HG02970 (cell line): ENCODE measurements at regions not wholly inside any gene's neighbourhood (a gene's known extent, or its start where the extent isn't known, plus 50 kb on each side); places are given as distances from the start of the nearest gene placed in this dataset.

ENCODE experiments used
- ATAC-seq: cut with Tn5 transposase; IDR thresholded peaks from one replicate; pipeline ENCODE4 v1.9.1; 2021; ENCODE audit warnings: mild to moderate bottlenecking, moderate library complexity, moderate number of reproducible peaks; ENCODE audit not compliant: unreplicated experiment, low FRiP score

GRCh38 chr6:9103876-9104521, 668.7 kb upstream of the SLC35B3 start:
- ATAC-seq, result no peak

- ATAC-seq, result no peak
These were observed 666.6 kb upstream of the SLC35B3 start for GRCh38 chr6:9101920-9102319.

DNA sequence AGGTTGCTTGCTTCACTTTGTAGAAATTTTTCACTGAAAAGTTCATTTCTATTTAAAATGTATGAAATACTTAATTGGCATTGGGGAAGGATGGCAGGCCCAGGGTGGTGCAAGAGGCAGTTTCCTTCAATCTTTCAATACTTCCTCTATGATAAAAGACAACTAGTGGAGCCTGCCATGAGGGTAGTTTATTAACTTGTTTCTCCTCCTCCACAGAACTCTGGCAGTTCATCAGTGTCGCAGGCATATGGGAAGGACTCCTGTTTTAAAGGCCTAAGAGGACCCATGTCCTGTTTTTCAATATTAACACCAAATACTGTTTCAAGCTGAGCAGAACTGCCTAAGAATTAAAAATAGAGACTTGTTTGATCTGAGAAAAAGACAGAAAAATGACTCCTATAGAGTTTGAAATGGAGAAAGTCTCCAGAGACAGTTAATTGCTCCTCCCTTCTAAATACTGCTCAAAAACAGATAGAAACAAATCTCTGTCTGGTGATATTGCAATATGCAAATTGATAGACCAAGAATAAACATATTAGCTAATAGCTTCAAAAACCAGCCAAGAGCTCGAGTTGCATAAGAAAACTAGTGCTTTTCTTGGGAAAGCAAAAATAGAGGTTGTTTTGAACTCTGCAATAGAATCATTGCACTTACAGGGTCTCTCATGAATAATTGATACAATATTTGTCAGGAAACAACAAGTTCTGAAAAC, 665.7 kb upstream of the SLC35B3 start:
- ATAC-seq, result no peak

GRCh38 chr6:9095729-9096128, 660.4 kb upstream of the SLC35B3 start:
- ATAC-seq, result no peak

GRCh38 chr6:9095137-9095536, 659.8 kb upstream of the SLC35B3 start:
- ATAC-seq, result no peak

- ATAC-seq, result no peak
These were observed 654.4 kb upstream of the SLC35B3 start for GRCh38 chr6:9089724-9090123.

GRCh38 chr6:9087470-9087869, 652.1 kb upstream of the SLC35B3 start:
- ATAC-seq, result no peak

DNA sequence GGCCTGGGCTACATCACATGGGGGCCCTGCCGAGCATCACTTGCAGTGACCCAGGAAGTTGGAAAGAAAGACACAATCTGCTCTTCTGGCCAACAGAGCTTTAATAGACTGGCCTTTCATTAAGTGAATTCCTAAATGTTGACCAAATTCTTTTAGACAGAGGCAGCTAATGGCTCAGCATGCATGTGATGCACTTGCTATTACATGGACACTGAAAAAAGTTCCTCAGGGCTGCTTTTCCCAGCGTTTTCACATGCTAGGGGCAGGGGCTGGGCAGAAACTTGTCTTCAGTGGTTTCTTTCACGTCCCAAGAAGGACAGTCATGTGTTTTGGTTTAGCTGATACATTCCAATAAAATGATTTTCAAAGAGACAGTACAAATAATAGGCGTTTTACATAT, 651.0 kb upstream of the SLC35B3 start:
- no peak for ATAC-seq

DNA sequence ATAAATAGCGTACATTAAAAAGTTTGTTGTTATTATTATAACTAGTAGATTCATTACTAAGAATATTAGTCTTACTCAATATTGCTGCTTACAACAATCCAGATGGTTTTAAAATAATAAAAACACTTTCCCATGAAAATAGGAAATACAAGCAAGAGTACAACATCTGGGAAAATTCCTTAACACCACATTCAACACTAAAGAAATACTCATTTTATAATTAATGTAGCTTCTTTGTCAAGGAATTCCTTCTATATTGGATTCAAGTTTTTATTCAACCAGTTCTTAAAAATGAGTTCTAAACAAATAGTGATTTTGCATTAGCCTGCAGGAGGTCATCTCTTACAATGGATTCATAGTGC, 650.3 kb upstream of the SLC35B3 start:
- ATAC-seq, result no peak

DNA sequence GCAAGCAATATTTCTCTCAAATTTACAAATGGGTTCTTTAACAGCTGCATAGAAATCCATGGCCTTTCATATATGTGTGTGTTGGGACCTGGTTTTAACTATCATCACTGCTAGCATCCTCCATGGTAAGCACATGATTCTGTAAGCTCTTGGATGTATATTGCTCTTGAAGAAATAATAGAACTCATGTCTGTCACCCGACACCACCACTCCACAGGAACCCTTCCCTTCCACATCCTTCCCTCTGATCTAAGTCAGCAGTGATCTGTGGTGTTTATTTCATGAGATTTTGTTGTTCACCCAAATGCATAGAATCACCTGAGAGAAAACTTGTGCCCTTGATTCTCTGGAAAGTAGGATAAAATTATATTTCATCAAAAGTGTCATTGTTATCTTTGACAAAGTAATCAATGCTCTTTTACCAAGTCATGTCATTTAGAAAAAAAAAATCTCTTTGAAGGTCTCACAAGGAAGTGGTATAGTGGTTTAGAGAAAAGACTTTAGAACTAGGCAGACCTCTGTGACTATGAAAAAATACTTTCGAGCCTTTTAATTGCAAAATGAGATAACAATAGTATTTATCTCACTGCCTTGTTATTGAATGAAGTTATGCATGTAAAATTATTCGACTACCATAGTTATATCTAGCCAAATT, 649.8 kb upstream of the SLC35B3 start:
- ATAC-seq, result no peak

DNA sequence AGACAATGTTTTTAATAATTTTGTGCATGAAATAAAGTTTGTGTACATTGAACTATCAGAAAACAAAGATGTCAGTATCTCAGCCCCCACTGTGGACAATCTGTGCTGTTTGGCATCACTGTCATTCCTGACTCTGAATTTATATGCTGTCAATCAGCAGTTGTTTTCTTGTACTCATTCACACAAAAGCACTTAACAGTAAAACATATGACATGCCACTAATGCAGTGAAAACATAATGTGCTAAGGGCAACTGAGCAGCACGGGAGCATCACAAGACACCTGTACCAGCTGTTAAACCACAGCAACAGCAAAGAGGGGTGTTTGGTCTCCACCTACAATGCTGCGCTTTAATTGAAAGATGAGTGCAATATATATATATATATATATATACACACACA, 647.8 kb upstream of the SLC35B3 start:
- ATAC-seq, result no peak

DNA sequence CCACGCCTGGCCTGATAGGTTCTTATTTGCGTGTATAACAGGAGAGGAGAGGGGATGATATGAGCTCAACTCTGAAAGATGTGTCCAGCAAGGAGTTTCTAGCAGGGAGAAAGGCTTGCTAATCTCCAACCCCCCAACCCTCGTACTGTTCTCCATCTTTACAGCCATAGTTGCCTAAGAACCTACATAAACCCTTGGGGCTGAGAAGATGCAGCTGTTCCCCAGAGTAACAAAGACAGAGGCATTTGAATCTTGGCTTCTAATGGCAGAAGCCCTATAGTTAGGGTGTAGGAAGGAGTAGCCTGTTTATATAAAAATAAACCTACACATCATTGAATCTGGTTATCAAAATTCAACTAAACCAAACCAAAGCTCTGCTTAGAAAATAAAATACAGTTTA, 631.4 kb upstream of the SLC35B3 start:
- ATAC-seq, result no peak

GRCh38 chr6:9064156-9064555, 628.8 kb upstream of the SLC35B3 start:
- ATAC-seq, result no peak

DNA sequence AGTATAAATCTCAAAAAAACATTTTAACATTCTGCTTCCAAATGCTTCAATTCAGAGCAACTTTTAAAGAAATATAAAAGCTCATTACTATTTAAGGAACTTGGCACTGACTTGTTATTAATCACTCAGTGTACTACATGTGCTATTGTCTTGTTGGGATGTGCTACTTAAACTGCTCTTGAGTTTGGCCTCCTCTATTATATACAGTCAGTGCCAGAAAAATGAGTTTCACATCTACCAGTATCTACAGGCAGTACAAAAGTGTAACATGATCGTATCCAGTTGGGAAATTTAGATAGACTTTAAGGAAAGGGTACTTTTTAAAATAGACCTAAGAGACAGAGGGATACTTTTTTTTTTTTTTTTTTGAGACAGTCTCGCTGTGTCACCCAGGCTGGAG, 627.3 kb upstream of the SLC35B3 start:
- ATAC-seq, result no peak

GRCh38 chr6:9057937-9058336, 622.6 kb upstream of the SLC35B3 start:
- no peak for ATAC-seq

DNA sequence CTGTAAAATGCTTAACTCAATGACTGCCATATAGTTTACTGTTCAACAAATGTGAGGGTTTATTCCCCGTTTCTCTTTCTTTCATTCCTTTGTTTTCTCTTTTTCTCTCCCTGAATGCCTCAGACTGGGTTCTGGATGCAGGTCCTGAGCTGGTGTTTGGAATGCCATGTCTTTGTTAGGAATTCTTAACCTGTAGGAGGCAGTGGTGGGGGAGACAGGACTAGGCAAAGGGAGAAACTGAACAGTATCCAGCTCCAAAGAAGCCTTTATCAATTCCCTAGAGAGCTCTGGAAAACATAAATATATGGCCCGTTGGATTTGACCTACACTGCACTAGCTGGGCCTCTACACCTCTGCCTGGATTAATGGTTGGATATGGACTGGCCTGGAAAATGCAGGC, 621.2 kb upstream of the SLC35B3 start:
- ATAC-seq, result no peak

DNA sequence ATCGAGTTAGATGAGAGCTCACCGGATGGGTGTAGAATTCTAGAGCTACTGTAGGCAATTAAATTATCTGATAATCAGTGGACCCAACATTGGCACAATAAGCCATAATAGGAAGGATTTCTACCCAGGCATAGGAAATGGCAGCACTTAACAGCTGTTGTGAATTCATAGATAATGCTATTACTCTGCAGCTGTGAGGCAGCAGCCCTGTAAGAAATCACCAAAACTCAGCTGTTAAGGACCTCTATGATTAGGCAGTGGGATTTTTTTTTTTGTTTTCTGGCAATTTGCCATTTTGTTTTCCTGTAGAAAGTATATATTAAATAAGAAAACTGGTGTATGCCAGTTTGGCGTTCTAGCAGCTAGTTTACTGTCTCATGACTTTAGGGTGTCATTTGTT, 609.1 kb upstream of the SLC35B3 start:
- no peak for ATAC-seq

GRCh38 chr6:9040718-9041117, 605.4 kb upstream of the SLC35B3 start:
- no peak for ATAC-seq

DNA sequence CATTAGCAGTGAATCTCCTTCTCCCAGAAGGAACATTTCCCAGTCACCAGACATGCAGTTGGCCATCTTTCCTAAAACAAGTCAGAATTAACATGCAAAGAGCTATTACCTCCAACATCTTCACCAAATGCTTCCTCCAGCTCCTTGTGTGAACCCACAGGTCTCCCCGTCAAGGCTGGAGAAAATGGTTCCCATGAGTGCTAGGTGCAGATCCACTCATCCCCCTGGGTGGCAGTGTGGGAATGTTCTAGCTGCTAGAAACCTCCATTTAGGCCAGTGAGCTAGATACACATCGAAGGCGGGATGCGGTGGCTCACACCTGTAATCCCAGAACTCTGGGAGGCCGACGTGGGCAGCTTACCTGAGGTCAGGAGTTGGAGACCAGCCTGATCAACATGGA, 603.9 kb upstream of the SLC35B3 start:
- ATAC-seq, result no peak

DNA sequence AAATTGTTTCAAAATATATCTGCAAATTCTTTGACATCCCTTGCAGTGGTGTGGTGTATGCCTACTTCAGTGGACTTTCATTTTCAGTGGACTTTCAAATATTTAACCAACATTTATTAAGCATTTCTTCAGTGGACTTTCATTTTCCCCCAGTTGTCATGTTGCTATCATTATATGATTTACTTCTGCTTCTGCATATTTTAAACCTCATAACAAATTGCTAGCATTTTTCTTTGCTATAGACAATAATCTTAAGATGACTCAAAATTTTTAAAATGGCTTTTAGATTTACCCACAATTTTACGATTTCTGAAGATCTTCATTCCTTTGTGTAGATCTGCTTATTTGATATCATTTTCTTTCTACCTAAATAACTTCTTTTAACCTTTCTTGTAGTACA, 592.7 kb upstream of the SLC35B3 start:
- no peak for ATAC-seq

GRCh38 chr6:9025796-9026394, 590.5 kb upstream of the SLC35B3 start:
- ATAC-seq, result no peak

GRCh38 chr6:9025228-9025627, 589.9 kb upstream of the SLC35B3 start:
- ATAC-seq, result no peak
